ENCODE measurements at regions not wholly inside any gene's neighbourhood (a gene's known extent, or its start where the extent isn't known, plus 50 kb on each side); places are given as distances from the start of the nearest gene placed in this dataset.

DNA sequence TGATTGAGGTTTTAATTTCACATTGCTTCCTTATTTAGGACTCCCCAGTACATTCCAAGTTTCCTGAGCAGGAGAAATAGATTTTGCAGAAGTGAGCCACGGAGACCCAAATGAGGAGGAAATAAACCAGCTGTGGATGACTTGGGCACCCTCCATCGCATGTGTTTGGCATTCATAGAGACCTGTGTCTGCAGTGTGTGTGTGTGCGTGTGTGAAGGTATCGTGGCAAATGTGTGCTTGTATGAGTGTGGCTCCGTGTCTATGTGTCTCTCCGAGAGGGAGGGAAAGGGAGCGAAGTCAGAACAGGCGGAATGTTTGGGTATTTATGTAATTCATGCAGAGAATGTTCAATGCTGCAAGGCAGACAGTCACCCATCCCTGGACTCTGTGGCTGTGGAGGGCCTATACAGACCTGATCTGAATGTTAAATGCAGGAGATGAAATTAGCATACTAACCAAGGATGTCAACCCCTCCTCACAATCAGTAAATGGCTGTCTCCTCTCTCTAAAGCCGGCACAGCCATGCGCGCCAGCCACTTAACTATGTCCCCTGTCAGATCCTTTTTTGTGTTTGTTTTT, 186.0 kb upstream of the ZFHX3 start:
- TF ChIP-seq, protein P1, sequence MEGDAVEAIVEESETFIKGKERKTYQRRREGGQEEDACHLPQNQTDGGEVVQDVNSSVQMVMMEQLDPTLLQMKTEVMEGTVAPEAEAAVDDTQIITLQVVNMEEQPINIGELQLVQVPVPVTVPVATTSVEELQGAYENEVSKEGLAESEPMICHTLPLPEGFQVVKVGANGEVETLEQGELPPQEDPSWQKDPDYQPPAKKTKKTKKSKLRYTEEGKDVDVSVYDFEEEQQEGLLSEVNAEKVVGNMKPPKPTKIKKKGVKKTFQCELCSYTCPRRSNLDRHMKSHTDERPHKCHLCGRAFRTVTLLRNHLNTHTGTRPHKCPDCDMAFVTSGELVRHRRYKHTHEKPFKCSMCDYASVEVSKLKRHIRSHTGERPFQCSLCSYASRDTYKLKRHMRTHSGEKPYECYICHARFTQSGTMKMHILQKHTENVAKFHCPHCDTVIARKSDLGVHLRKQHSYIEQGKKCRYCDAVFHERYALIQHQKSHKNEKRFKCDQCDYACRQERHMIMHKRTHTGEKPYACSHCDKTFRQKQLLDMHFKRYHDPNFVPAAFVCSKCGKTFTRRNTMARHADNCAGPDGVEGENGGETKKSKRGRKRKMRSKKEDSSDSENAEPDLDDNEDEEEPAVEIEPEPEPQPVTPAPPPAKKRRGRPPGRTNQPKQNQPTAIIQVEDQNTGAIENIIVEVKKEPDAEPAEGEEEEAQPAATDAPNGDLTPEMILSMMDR (conservative IDR thresholded peaks at IDR 0.05 in 1 of 2, IDR thresholded peaks at IDR 0.05 in 1 of 2; ENCODE audit: extremely low read depth in 1 of 2, insufficient read depth in 1 of 2, low read depth in 1 of 2, low read length in 2 of 2): no peak
- TF ChIP-seq EZH2 (IDR thresholded peaks at IDR 0.05; ENCODE audit: borderline replicate concordance, low read length): no peak

Measured in mammary epithelial cell (primary cell).